ENCODE measurements at regions not wholly inside any gene's neighbourhood (a gene's known extent, or its start where the extent isn't known, plus 50 kb on each side); places are given as distances from the start of the nearest gene placed in this dataset.

DNA sequence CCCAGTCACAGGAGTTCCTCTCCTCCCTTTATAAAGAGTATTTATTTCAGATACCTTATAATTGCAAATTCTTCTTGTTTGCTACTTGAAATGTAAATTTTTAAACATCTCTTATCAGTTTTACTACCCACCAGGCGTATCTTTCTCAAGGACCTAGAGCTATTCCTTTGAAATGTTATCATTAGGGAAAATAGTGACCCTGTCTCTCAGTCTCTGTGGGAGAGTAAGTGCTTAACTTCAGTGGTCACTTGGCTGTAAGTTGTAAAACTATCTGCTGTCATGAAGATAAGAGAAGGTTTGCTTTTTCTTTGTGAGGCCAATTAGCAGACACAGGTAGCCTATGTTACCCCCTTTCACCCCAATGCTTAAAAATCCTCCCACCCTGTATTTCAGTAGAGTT is 241.6 kb downstream of the TACR3 start:
- TF ChIP-seq CBX2 (IDR thresholded peaks at IDR 0.05; ENCODE audit: insufficient read depth, low read length, poor library complexity, severe bottlenecking) (no peak), JUN (IDR thresholded peaks at IDR 0.05; ENCODE audit: borderline replicate concordance, low read depth, low read length) (no peak), JUN (CRISPR knock-in tag; IDR thresholded peaks at IDR 0.05; ENCODE audit: borderline replicate concordance) (no peak), GABPB2 (CRISPR knock-in tag; conservative IDR thresholded peaks at IDR 0.05) (no peak), GATAD2A (IDR thresholded peaks at IDR 0.05) (no peak), GATAD2B (IDR thresholded peaks at IDR 0.05; ENCODE audit: borderline replicate concordance) (no peak), ZNF24 (IDR thresholded peaks at IDR 0.05) (no peak), YY1 (IDR thresholded peaks at IDR 0.05; ENCODE audit: borderline replicate concordance in 1 of 3, control insufficient read depth in 1 of 3, extremely low read depth in 1 of 3, insufficient read depth in 3 of 3, insufficient read length in 1 of 3, insufficient replicate concordance in 2 of 3, low read depth in 1 of 3, low read length in 2 of 3) (no peak), CTCF (IDR thresholded peaks at IDR 0.05 in 2 of 3, conservative IDR thresholded peaks at IDR 0.05 in 1 of 3; ENCODE audit: insufficient read depth in 2 of 3, low read depth in 1 of 3, low read length in 3 of 3) (no peak), EZH2 (IDR thresholded peaks at IDR 0.05; ENCODE audit: borderline replicate concordance, low read depth, low read length) (no peak), TEAD4 (IDR thresholded peaks at IDR 0.05; ENCODE audit: low read length) (no peak), TEAD4 (CRISPR knock-in tag; IDR thresholded peaks at IDR 0.05; ENCODE audit: borderline replicate concordance) (no peak), USF2 (CRISPR knock-in tag; IDR thresholded peaks at IDR 0.05) (no peak), TEAD1 (CRISPR knock-in tag; IDR thresholded peaks at IDR 0.05) (no peak), CBX8 (IDR thresholded peaks at IDR 0.05; ENCODE audit: borderline replicate concordance, extremely low read depth, low read depth, low read length, poor library complexity, severe bottlenecking) (no peak)
- TF ChIP-seq, protein P1, sequence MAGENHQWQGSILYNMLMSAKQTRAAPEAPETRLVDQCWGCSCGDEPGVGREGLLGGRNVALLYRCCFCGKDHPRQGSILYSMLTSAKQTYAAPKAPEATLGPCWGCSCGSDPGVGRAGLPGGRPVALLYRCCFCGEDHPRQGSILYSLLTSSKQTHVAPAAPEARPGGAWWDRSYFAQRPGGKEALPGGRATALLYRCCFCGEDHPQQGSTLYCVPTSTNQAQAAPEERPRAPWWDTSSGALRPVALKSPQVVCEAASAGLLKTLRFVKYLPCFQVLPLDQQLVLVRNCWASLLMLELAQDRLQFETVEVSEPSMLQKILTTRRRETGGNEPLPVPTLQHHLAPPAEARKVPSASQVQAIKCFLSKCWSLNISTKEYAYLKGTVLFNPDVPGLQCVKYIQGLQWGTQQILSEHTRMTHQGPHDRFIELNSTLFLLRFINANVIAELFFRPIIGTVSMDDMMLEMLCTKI (IDR thresholded peaks at IDR 0.05; ENCODE audit: partially characterized antibody): no peak

Measured in K562 (cell line).